ENCODE measurements at regions not wholly inside any gene's neighbourhood (a gene's known extent, or its start where the extent isn't known, plus 50 kb on each side); places are given as distances from the start of the nearest gene placed in this dataset.

- no peak overlapping the region for H2BK5ac ChIP-seq (ENCODE audit: low read depth, low read length)
- H2AFZ ChIP-seq (ENCODE audit: low read length), result no peak overlapping the region
- FAIRE-seq (no peak), DNase-seq (ENCODE audit: low read depth in 1 of 2, low spot score in 2 of 2) (no peak)
- H3K9ac ChIP-seq (replicated peaks in 1 of 4; ENCODE audit: extremely low read depth in 1 of 4, low read depth in 3 of 4, low read length in 3 of 4), result no peak overlapping the region
- no peaks in the 10 kb centered on the region for H3K36me3 ChIP-seq (ENCODE audit: control insufficient read depth in 2 of 4, insufficient read depth in 4 of 4, low read length in 3 of 4)
- H3K79me1 ChIP-seq (ENCODE audit: low read depth, low read length), result no peaks in the 10 kb centered on the region
- H3K4me1 ChIP-seq (replicated peaks in 1 of 4; ENCODE audit: control insufficient read depth in 3 of 4, insufficient read depth in 4 of 4, low read length in 3 of 4), result peaks cover 0 to 2% (median 0%) of the 10 kb centered on the region in 4 experiments; a peak in 3 of 7 replicates
- H4K5ac ChIP-seq (ENCODE audit: insufficient read length, low read depth, low read length), result no peak overlapping the region
- H3K18ac ChIP-seq (ENCODE audit: extremely low read depth, low read length), result no peak overlapping the region
- H4K91ac ChIP-seq (replicated peaks; ENCODE audit: insufficient read length, low read length), result no peak overlapping the region
- no peak overlapping the region for H4K8ac ChIP-seq (ENCODE audit: extremely low read depth, insufficient read depth, low read length)
- no peak overlapping the region for H3K4me3 ChIP-seq (ENCODE audit: extremely low read depth in 1 of 4, insufficient read depth in 2 of 4, low read depth in 3 of 4, low read length in 4 of 4)
- ChIA-PET CTCF (ENCODE audit: partially characterized antibody) (interaction anchor here (0.6 to 4.2 kb wide), 7 partner anchors 7 to 151 kb away, joined by 3 to 21 read pairs (median 3); partner anchors contain the start of genes ARL4D and DHX8), POLR2A (ENCODE audit: partially characterized antibody) (interaction anchor here (1.4 to 5.5 kb wide), 3 partner anchors 22 to 36 kb away, joined by 4 to 46 read pairs (median 39); no protein-coding TSS in a partner anchor)
- H3K14ac ChIP-seq (ENCODE audit: insufficient read length), result no peak overlapping the region
- H3K79me2 ChIP-seq (ENCODE audit: control insufficient read depth in 1 of 2, insufficient read depth in 2 of 2, low read length in 2 of 2), result no peaks in the 10 kb centered on the region
- no peaks in the 10 kb centered on the region for H3K23me2 ChIP-seq (ENCODE audit: low read depth, low read length)
- H2BK12ac ChIP-seq (ENCODE audit: low read depth, low read length), result no peak overlapping the region
- no peak overlapping the region for H2AK5ac ChIP-seq (ENCODE audit: low read depth, low read length)
- no peak overlapping the region for H3K56ac ChIP-seq (replicated peaks; ENCODE audit: insufficient read length, low read depth, low read length)
- H3K9me3 ChIP-seq (ENCODE audit: insufficient read depth in 2 of 2, low read depth in 1 of 2, low read length in 1 of 2), result no peaks in the 10 kb centered on the region
- no peak overlapping the region for H2BK20ac ChIP-seq (ENCODE audit: low read length)
- no peak overlapping the region for H3K27ac ChIP-seq (ENCODE audit: low read depth, low read length)
- H2BK120ac ChIP-seq (replicated peaks; ENCODE audit: low read depth, low read length), result no peak overlapping the region
- 90% methylated on average over 6 of the region's 6 CpGs; no CpG with 5 or more reads in 1 of the 2 experiments for WGBS, 2 experiments (ENCODE audit: extremely low coverage in 1 of 2, insufficient coverage in 1 of 2, insufficient read length in 1 of 2, insufficient replicate concordance in 2 of 2, low coverage in 1 of 2, low lambda C conversion rate in 2 of 2, missing lambda C conversion rate in 1 of 2)
- no peaks in the 10 kb centered on the region for H3K27me3 ChIP-seq (replicated peaks in 1 of 4; ENCODE audit: control insufficient read depth in 3 of 4, extremely low read depth in 1 of 4, insufficient read depth in 3 of 4, low read length in 3 of 4)
- no peaks in the 10 kb centered on the region for H4K20me1 ChIP-seq (replicated peaks in 1 of 2; ENCODE audit: control insufficient read depth in 1 of 2, insufficient read depth in 2 of 2, low read length in 2 of 2)
- no peak overlapping the region for H3K4ac ChIP-seq (replicated peaks; ENCODE audit: insufficient read length, low read depth, low read length)
- no peak overlapping the region for H2BK15ac ChIP-seq (ENCODE audit: low read length)
- no peak overlapping the region for H3K23ac ChIP-seq (ENCODE audit: insufficient read length)
- no peak overlapping the region for H3K4me2 ChIP-seq (ENCODE audit: insufficient read depth in 1 of 2, low read depth in 2 of 2, low read length in 2 of 2)
- TF ChIP-seq CHD1 (IDR thresholded peaks at IDR 0.05; ENCODE audit: low read depth, low read length) (no peak), ASH2L (IDR thresholded peaks at IDR 0.05; ENCODE audit: low read length) (no peak), HDAC6 (IDR thresholded peaks at IDR 0.05; ENCODE audit: low read depth, low read length) (no peak), GTF2F1 (IDR thresholded peaks at IDR 0.05; ENCODE audit: borderline replicate concordance, low read depth, low read length) (no peak), MAFK (IDR thresholded peaks at IDR 0.05; ENCODE audit: low read depth, low read length) (no peak), RXRA (IDR thresholded peaks at IDR 0.05; ENCODE audit: insufficient read depth, low read depth, low read length) (no peak), SIN3A (conservative IDR thresholded peaks at IDR 0.05 in 1 of 2, IDR thresholded peaks at IDR 0.05 in 1 of 2; ENCODE audit: low read depth in 1 of 2, low read length in 2 of 2) (no peak), BACH1 (IDR thresholded peaks at IDR 0.05; ENCODE audit: low read length) (no peak), SP2 (IDR thresholded peaks at IDR 0.05; ENCODE audit: low read length) (no peak), TCF12 (IDR thresholded peaks at IDR 0.05; ENCODE audit: low read depth, low read length) (no peak), POLR2A (IDR thresholded peaks at IDR 0.05; ENCODE audit: control extremely low read depth in 1 of 2, low read depth in 2 of 2, low read length in 2 of 2) (no peak), PHF8 (conservative IDR thresholded peaks at IDR 0.05; ENCODE audit: low read depth, low read length) (no peak)
- TF ChIP-seq, protein P1, sequence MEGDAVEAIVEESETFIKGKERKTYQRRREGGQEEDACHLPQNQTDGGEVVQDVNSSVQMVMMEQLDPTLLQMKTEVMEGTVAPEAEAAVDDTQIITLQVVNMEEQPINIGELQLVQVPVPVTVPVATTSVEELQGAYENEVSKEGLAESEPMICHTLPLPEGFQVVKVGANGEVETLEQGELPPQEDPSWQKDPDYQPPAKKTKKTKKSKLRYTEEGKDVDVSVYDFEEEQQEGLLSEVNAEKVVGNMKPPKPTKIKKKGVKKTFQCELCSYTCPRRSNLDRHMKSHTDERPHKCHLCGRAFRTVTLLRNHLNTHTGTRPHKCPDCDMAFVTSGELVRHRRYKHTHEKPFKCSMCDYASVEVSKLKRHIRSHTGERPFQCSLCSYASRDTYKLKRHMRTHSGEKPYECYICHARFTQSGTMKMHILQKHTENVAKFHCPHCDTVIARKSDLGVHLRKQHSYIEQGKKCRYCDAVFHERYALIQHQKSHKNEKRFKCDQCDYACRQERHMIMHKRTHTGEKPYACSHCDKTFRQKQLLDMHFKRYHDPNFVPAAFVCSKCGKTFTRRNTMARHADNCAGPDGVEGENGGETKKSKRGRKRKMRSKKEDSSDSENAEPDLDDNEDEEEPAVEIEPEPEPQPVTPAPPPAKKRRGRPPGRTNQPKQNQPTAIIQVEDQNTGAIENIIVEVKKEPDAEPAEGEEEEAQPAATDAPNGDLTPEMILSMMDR (IDR thresholded peaks at IDR 0.05; ENCODE audit: control extremely low read depth in 1 of 3, insufficient read depth in 1 of 3, low read depth in 1 of 3, low read length in 3 of 3), result no peak
These were observed 66.6 kb upstream of the ARL4D start for GRCh38 chr17:43332230-43332629.

All from H1 (cell line).